ENCODE measurements at regions not wholly inside any gene's neighbourhood (a gene's known extent, or its start where the extent isn't known, plus 50 kb on each side); places are given as distances from the start of the nearest gene placed in this dataset.
"Not testable (repeated sequence)": the region's sequence is repeated elsewhere in the genome, so short reads cannot be mapped to it uniquely, and the experiment has no call there.

DNA sequence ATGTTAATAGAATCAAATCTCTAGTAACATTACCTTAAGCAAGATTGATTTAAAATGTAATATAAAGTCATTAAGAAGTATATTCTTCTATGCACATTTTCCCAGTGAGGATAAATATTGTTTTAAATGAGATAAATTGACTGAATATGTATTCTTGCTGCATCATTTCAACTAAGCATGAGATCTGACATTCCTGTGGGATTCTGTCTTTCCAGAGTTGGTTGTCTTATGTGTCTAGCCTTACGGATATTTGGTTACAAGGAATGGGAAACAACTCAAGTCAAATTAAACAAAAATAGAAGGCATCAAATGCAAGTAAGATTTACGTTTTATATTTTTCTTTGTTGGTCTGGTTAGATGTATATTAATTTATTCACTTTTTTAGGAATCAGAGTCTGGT, 287.5 kb downstream of the PTGER3 start:
- DNase-seq, result no peak

DNA sequence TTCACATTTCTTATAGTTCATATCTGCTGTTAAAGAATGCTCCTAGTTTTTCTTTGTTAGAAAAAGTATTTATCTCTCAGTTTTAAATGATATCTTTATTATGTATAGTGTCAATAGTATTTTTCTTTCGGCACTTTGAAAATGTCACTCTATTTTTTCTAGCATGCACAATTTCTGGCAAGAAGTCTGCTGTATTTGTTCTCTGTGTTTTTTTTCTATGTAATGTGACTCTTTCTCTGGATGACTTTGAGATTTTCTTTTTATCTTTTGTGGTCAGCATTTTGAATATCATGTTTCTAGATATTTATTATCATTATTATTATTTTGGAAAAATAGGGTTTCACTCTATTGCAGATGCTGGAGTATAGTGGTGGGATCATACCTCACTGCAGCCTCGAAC, 285.2 kb downstream of the PTGER3 start:
- DNase-seq, result no peak

DNA sequence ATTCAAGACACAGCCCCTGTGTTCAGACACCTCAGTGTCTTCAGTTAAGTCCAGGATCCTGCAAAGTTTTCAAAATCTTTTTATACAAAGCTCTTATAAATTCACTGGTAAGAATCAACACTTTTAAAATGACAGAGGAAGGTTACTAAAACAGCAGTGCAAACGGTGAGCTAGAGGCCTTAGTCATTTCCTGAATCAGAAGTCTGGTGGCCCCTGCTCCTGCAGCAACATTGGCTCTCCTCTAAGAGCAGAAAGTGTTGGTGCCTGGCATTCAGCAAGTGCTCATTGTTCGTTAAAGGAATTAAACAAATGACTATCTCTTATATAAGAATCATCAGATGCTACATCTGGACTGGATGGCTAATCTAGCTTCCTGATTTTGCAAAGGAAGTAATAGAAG, 282.9 kb downstream of the PTGER3 start:
- DNase-seq, result no peak

DNA sequence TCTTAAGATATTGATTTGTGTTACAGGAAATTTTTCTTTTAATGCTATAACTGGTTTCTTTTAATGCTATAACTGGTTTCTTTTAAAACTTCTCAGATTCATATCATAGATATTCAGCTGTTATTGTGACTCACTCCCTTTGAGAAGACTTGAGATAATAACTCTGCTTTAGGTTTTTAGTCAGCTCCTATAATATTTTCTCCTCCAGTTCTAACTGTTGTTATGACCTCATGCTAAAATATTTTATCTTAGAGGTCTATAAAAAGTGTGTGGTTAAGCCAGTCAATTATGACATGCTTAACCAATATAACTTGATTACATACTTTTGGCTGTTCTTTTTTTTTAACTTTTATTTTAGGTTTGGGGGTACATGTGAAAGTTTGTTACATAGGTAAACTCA, 280.2 kb downstream of the PTGER3 start:
- DNase-seq, result no peak

DNA sequence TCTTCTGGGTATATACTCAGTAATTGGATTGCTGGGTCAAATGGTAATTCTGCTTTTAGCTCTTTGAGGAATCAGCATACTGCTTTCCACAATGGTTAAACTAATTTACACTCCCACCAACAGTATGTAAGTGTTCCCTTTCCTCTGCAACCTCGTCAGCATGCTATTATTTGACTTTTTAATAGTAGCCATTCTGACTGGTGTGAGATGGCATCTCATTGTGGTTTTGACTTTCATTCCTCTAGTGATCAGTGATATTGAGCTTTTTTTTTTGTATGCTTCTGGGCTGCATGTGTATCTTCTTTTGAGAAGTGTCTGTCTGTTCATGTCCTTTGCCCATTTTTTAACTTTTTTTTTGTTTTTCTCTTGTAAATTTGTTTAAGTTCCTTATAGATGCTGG, 279.4 kb downstream of the PTGER3 start:
- DNase-seq, result no peak

DNA sequence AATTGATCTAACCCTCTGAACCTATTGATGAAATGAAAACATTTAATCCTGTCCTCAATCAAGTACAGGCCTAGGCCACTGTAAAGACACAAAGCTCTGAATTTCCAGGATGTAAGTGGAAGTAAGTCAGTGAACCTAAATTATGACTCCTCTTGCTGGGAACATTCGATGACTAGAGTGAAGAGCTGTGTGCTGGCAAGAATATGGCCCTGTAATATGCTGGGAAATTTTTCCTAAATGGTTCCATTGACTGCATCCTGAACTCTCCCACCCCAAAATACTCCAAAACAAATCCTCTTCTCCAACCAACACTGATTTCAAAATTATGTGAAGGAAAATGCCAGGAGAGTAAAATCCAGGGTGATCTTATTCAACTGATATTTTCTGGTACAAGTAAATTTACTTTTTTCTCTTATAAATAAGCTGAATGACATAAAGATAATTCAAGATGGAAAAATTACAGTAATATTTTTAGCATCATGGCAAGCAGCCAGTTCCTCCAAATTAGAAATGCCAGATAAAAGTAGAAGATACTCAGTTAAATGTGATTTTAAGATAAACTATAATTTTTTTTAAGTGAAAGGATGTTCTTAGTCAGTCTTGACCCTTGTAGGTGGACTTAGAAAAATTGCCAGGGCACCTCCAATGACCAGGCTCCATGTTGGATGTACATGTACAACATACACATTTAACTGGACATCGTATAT, 269.4 kb downstream of the PTGER3 start:
- DNase-seq, result no peak

DNA sequence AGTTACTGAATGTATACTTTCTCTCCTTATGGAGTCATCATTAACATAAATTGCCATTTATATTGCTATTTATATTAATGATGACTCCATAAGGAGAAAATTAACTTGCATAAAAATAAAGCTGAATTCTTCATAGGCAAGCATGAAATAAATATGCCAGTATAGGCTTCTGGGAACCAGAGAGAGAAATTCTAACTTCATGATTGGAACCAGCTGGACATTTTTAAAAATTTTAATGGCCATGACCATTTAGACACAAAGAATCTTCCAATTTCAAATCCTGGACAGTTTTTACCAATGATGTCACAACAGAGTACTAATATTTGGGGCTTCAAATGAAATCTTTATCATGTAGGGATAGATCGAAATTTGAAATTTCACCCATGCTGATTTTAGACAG, 268.7 kb downstream of the PTGER3 start:
- DNase-seq, result no peak

DNA sequence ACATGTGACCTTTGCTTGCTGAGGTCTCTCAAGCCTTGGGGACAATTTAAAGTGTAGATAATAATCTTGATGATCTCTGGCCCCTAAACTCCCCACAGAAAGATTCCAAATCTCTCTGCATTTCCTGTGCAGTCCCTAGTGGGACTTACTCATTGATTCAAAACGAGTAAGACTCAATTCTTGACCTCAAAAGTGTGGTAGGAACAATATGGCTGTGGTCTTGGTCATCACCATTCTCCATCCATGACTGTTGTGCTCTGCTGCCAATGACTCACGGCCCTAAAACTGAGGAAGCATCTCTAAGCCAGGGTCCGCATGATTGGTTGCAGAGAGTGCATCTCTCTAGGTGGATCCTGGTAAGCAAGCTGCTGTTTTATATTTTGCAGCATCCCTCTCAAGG, 268.0 kb downstream of the PTGER3 start:
- no peak for DNase-seq

DNA sequence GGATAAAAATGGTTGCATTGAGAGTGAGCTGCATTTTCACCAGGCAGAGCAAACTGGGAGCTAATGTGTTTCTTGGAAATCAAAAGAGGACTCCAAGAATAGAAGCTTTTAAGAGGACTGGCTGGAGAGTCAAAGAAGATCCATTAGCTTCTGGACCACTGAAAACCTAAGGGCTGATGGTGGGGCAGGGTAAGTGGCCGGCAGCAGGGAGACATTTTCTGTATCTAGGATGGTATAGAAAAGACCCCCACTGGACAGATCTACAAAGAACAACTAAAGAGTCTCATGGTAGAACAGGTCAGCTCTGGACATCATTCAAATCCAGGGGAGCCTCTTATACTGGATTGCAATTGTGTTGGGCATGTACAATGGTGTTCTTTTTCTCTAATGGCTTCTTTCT, 262.3 kb downstream of the PTGER3 start:
- no peak for DNase-seq

DNA sequence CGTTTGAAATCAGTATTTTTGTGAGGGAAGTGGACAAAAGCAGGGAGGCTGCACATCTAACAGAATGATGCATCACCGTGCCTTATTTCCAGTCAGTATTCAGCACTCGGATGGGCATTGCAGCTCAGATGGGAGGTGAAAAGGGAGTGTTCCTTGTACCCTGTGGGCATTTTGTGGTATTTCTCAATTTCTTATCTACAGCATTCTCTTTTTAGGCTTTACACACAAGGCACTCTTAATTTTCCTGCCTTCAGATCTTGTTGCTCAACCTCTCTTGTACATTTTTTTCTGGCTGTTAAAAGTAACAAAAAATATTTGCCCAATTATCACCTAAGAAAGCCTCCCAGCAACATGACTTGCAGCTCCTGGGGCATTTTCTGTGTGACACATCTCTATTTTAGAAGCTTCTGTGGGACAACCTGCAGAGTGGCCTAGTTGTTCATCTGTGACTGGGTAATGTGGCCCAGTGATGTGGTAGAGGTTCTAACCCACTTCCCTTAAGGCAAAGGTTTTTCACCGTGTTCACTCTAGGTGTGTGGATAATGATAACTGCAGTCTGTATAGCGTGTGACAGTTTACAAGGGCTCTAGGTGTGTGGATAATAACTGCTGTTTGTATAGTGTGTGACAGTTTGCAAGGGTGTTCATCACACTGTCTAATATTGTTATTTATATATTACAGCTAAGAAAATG, 257.2 kb downstream of the PTGER3 start:
- DNase-seq, result no peak

DNA sequence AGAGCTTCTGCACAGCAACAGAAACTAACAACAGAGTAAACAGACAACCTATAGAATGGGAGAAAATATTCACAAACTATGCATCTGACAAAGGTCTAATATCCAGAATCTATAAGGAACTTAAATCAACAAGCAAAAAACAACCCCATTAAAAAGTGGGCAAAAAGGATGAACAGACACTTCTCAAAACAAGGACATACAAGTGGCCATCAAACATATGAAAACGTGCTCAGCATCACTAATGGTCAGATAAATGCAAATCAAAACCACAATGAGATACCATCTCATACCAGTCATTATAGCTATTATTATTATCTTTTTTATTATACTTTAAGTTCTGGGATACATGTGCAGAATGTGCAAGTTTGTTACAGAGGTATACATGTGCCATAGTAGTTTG, 252.6 kb downstream of the PTGER3 start:
- not testable (repeated sequence) for DNase-seq

DNA sequence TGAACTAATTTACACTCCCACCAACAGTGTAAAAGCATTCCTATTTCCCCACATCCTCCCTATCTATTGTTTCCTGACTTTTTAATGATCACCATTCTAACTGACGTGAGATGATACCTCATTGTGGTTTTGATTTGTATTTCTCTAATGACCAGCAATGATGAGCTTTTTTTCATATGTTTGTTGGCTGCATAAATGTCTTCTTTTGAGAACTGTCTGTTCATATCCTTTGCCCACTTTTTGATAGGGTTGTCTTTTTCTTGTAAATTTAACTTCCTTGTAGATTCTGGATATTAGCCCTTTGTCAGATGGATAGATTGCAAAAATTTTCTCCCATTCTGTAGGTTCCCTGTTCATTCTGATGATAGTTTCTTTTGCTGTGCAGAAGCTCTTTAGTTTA, 251.3 kb downstream of the PTGER3 start:
- not testable (repeated sequence) for DNase-seq

DNA sequence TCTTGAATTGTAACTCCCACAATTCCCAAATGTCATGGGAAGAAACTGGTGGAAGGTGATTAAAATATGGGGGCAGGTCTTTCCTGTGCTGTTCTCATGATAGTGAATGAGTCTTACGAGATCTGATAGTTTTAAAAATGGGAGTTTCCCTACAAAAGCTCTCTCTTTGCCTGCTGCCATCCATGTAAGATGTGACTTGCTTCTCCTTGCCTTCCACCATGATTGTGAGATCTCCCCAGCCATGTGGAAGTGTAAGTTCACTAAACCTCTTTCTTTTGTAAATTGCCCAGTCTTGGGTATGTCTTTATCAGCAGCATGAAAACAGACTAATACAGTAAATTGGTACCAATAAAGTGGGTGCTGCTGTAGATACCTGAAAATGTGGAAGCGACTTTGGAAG, 245.0 kb downstream of the PTGER3 start:
- DNase-seq, result not testable (repeated sequence)

DNA sequence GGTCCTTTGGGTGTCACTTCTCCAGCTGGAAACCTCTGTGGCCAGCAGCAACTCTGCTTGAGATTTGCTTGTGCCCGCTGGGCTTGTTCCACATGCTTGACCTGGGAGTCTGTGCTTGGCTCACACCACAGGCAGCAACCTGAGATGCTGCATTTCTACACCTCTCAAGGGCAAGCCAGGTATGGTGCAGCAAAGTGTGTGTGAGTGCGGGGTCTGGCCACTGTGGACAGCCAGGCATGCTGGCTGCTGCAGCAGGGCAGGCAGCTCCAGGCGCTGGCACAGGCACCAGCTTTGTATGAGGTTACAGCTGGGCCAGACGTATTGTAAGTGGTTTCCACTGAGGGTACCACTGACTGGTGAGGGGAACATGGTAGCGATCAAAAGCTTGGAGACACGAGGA, 242.0 kb downstream of the PTGER3 start:
- no peak for DNase-seq

DNA sequence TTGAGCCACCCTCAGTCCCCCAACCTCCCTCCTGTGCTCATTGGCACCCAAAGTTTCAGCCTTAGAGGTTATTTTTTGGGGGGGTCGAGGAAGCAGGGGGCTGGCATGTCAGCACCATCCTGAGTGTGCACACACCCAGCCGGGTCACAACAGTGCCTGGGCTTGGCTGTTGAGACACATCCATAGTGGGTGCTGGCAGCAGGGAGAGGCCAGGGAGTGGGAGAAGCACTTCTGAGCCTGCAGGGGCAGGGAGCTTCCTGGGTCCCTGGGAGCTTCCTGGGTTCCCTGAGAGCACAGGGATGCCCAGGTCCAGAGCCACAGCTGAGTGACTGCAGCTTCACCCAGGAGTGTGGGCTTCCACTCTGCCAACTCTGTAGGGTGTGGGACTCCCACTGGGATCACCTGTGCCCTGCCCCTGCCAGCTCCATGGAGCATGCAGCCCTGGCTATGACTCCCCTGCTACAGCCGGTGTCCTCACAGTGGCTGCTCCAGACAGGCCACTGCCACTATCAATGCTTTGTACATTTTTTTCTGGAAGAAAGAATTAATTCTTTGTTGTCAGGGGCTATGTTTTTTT, 240.4 kb downstream of the PTGER3 start:
- DNase-seq, result no peak

DNA sequence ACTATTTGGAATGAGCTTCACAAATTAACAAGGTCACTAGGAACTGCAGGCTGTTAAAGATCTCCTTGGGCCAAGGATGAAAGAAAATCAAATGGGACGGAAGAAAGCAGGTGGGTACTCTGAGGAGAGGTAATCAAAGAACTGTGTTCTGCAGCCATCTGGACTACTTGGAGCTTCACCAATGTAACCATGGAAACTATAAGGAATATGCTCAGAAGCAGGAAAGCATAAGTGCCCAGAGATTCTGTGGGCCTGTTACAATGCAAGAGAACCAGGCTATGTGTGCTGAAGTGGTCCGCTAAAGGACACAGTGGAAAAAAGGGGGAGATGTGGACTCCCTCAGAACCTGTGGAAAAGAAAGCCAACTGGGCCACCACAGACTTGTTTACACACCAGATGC, 238.5 kb downstream of the PTGER3 start:
- DNase-seq, result no peak

DNA sequence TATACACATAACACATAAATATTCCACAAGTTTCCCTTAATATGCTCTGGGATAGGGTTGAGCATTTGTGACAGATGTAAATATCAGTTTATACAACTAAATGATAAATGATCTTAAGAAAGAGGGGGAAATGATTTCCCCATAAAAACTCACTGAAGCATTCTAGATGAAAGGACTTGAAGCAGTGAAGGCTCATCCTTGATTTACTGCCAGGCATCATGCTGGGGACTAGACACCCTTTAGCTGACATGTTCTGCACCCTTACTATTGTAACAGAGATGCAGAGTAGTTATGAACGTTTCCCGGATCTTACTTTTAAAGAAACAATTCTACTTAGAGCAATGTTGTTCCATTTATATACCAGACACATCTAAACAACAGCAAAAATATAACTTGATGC, 235.8 kb downstream of the PTGER3 start:
- DNase-seq, result no peak

DNA sequence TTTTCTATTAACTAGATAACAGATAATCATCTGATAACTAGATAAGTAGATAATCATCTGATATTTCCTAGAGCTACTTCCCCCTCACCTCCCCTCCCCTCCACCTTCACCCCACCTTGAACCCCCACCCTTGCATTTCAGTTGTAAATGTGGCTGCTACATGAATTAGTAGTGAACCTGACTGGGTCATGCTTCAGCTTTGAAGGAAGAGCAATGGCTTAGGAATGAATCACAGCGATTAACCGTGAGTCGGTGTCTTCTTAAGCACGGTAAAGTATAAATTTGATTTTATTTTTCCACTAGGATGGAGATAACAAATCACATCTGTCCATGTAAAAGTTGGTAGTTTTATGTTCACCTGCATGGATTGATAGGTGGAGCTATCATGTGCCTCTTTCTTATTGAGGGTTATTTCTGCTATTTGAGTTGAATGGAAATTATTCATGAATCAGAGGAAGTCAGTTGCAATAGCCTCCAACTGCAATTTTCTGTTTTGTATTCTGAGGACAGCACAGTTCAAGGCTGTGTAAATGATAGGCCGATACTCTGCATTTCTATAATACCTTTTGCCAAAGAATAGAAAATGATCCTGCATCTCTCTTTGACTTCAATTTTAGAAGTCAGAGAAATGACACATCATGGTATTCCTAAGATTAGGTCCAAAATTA, 235.0 kb downstream of the PTGER3 start:
- no peak for DNase-seq

DNA sequence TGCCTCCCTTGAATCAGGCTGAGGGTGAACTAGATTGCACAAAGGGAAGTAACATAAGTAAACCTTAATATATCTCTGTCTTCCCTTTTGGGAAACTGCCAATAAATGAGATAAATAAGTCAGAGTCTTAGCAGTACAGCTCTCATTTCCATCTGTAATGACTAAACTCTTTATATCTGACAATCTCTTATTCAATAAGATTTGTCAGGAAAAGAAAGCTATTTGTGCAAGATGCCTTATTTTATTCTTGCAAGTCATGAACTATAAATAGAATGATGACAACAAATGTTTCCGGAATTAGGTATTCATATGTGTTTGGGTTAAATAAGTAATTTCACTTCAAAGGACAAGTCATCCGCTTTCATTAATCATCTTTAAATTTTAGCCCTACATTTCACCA, 229.2 kb downstream of the PTGER3 start:
- no peak for DNase-seq

DNA sequence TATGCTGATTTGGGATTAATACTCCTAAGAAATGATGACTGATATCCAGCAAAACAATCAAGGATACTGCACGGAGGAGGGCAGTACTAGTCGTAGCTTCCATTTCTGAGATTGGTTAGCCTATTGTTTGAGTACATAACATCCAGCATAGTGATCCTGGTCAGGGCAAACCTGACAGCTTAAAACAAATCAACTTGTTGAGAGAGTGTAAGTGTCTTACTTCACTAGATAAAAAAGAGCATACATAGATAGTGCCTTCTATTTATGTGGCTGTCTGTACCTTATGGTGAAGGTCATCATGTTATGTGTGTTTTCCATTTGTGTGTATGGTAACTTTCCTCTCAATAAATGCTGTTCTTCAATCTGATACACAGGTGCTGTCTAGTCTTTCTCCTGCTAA, 228.4 kb downstream of the PTGER3 start:
- DNase-seq, result no peak

DNA sequence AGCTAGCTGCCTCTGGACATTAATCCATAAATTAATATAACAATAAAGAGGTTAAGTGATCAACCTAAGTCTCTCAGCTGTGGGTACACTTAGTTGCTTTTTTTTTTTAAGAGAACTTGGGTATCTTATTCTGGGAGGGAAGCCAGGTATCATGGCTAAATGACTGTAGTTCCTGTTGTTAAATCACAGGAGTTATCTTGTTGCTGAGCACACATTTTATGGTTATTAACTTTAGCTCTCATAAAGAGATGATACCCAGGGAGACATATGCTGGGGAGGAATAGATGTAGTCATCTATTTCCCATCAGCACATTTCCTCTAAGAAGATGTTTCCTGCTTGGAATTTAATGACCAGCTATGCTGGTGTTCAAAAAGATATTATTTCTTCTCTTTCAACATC, 227.8 kb downstream of the PTGER3 start:
- DNase-seq, result no peak

DNA sequence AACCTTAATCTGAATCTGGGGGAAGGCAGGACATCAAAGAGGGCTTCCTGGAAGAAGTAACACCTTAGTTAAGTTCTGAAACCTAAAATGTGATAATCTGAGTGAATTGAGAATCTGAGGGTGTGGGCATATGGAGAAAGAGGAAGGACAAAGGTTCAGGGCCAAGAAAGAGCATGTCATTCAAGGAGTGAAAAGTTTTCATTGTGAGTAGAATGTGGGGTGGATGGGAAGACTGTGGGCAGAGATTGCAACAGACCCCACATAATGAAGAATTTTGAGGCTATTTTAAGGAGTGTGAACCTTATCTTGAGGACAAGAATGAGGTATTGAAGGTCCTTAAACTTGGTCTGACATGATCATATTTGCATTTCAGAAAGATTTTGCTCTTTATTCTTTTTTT, 227.2 kb downstream of the PTGER3 start:
- DNase-seq, result no peak

DNA sequence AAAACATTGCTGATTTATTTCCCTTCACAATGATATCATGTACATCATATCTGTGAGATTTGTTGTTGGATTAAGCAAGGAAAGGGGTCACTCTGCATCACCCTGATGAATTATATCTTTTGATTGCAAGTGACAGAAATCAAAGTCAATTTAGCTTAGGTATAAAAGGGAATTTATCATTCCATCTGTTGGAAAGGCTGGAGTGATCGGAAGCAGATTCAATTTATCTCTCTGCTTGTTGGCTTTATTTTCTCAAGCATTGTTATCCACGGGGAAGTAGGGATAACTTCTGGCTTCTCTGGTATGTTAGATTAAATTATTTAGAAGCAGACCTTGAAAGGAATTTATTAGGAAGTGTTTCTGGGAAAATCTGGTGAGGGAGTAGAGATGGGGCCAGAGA, 226.6 kb downstream of the PTGER3 start:
- no peak for DNase-seq

DNA sequence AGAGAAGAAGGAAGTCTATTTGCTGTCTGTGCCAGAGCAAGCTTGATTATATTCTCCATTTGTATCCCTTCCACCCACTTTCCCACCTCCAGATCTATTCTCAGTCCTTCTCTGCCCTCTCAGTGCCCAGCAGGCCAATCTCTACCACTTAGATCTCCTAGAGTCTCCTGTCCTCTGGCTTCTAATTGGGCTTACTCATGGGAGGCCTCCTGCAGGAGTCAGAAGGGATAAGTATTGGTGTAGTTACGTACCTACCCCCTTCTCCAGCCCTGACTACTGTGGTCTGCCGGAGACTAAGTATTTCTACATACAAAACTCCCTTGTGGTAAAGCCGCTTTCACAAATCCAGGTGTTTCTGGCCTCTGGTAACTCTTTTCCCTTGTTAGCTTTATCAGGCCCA, 221.2 kb downstream of the PTGER3 start:
- DNase-seq, result no peak

Data from KG1 (cell line).